Endothelial cell of umbilical vein (primary cell): ENCODE measurements at regions not wholly inside any gene's neighbourhood (a gene's known extent, or its start where the extent isn't known, plus 50 kb on each side); places are given as distances from the start of the nearest gene placed in this dataset.

Source experiments
- BruUV-seq: library from RNA; stranded (reverse); fragments of 400-500 nt; replicated peaks from 2 replicates; lab custom pipeline; 2021; lab: Mats Ljungman, UMichigan
- CTCF ChIA-PET: fragments of 300-600, 350-600 bp; sonication (Branson Sonifier 250); formaldehyde crosslinking; loops from one replicate; lab custom pipeline; 2021; ENCODE audit warnings: antibody characterized with exemption, inconsistent platforms; lab: Charles Lee
- POLR2A ChIA-PET: fragments of 300-600, 350-600 bp; sonication (Branson Sonifier 250); formaldehyde crosslinking; loops from one replicate; lab custom pipeline; 2021; ENCODE audit warnings: antibody characterized with exemption, inconsistent platforms; lab: Charles Lee
- DNase-seq: peaks from one replicate; pipeline ENCODE4 v3.0.0-alpha.2; 2011; ENCODE audit warnings: low read depth, low spot score
- FAIRE-seq: peaks from 2 replicates; lab custom pipeline; 2011; peaks lifted over from hg19 to GRCh38; lab: Jason Lieb, UNC
- H2AFZ ChIP-seq: 2 replicates; pipeline ENCODE4 v1.6.0; 2012; ENCODE audit warnings: low read depth, low read length, control low read depth, inconsistent platforms
- H3K27ac ChIP-seq: 2 replicates; pipeline ENCODE4 v1.5.1; 2011; ENCODE audit warnings: low read depth, mild to moderate bottlenecking, control low read depth, low read length, moderate library complexity; ENCODE audit not compliant: insufficient read depth
- H3K27me3 ChIP-seq, 2 experiments: 2 replicates each; pipeline versions ENCODE4 v1.6.0 to v1.6.1; 2011; ENCODE audit warnings: low read length in 2 of 2, mixed read lengths in 1 of 2; ENCODE audit not compliant: control insufficient read depth in 2 of 2, insufficient read depth in 2 of 2
- H3K36me3 ChIP-seq, 2 experiments: 2 replicates in 1 of 2; 3 replicates in 1 of 2; pipeline ENCODE4 v1.5.1; 2011; ENCODE audit warnings: low read length in 2 of 2, mild to moderate bottlenecking in 1 of 2, moderate library complexity in 1 of 2; ENCODE audit not compliant: control insufficient read depth in 2 of 2, insufficient read depth in 2 of 2; ENCODE audit errors: extremely low read depth in 1 of 2
- H3K4me1 ChIP-seq: 3 replicates; pipeline ENCODE4 v1.5.1; 2011; ENCODE audit warnings: mild to moderate bottlenecking, low read length; ENCODE audit not compliant: control insufficient read depth, insufficient read depth; ENCODE audit errors: extremely low read depth
- H3K4me2 ChIP-seq: 2 replicates; pipeline ENCODE4 v1.6.1; 2011; ENCODE audit warnings: low read length, control low read depth, mixed read lengths; ENCODE audit not compliant: insufficient read depth
- H3K4me3 ChIP-seq, 3 experiments: fragments of 200-600 bp in 1 of 3; sonication (generic), shearing (Covaris generic) in 1 of 3; replicated peaks in 1 of 3; 2 replicates each; pipeline ENCODE4 v1.5.1; 2011 to 2016; ENCODE audit warnings: control low read depth in 3 of 3, low read length in 3 of 3, mild to moderate bottlenecking in 2 of 3, inconsistent platforms in 1 of 3, low read depth in 1 of 3, moderate library complexity in 1 of 3; ENCODE audit not compliant: insufficient read depth in 1 of 3
- H3K79me2 ChIP-seq: 2 replicates; pipeline ENCODE4 v1.6.0; 2012; ENCODE audit warnings: low read length, inconsistent platforms; ENCODE audit not compliant: control insufficient read depth, insufficient read depth
- H3K9ac ChIP-seq: replicated peaks from 2 replicates; pipeline ENCODE3; 2011; ENCODE audit warnings: low read length, control low read depth; ENCODE audit not compliant: insufficient read depth; ENCODE audit errors: extremely low read depth
- H3K9me1 ChIP-seq: replicated peaks from 3 replicates; pipeline ENCODE4 v1.6.0; 2011; ENCODE audit warnings: mild to moderate bottlenecking, low read length; ENCODE audit not compliant: control insufficient read depth, insufficient read depth; ENCODE audit errors: extremely low read depth
- H3K9me3 ChIP-seq: replicated peaks from 2 replicates; pipeline ENCODE4 v1.5.1; 2012; ENCODE audit warnings: low read length, inconsistent platforms; ENCODE audit not compliant: control insufficient read depth, insufficient read depth
- H4K20me1 ChIP-seq: replicated peaks from 2 replicates; pipeline ENCODE3; 2011; ENCODE audit warnings: mild to moderate bottlenecking, low read length; ENCODE audit not compliant: control insufficient read depth, insufficient read depth; ENCODE audit errors: extremely low read depth
- EZH2 ChIP-seq: IDR thresholded peaks from 2 replicates; pipeline ENCODE4 v1.6.1; 2012; ENCODE audit warnings: borderline replicate concordance, low read depth, mild to moderate bottlenecking, moderate library complexity, low read length, inconsistent platforms; ENCODE audit not compliant: severe bottlenecking
- FOS ChIP-seq: IDR thresholded peaks from 2 replicates; pipeline ENCODE4 v1.6.1; 2011; ENCODE audit warnings: mild to moderate bottlenecking, low read length, moderate library complexity, borderline replicate concordance; ENCODE audit not compliant: insufficient read depth
- GATA2 ChIP-seq: IDR thresholded peaks from 2 replicates; pipeline ENCODE4 v1.7.0; 2011; ENCODE audit warnings: low read depth, mild to moderate bottlenecking, moderate library complexity, mixed read lengths, low read length; ENCODE audit not compliant: insufficient read length, insufficient read depth
- JUN ChIP-seq: IDR thresholded peaks from 2 replicates; pipeline ENCODE4 v1.6.1; 2011; ENCODE audit warnings: borderline replicate concordance, low read depth; ENCODE audit not compliant: insufficient read length, insufficient read depth
- MYC ChIP-seq: IDR thresholded peaks from one replicate; pipeline ENCODE4 v1.6.1; 2011; ENCODE audit warnings: mild to moderate bottlenecking, low read depth, low read length
- POLR2A ChIP-seq: IDR thresholded peaks from 2 replicates; pipeline ENCODE4 v1.6.1; 2012; ENCODE audit warnings: low read depth, mild to moderate bottlenecking, control low read depth, low read length
- POLR2AphosphoS5 ChIP-seq: IDR thresholded peaks from 2 replicates; pipeline ENCODE4 v1.6.1; 2012; ENCODE audit warnings: low read depth, mild to moderate bottlenecking, control low read depth, low read length, moderate library complexity; ENCODE audit not compliant: insufficient read depth
- dilution Hi-C: fragments of 300-500 bp; cut with MboI; formaldehyde crosslinking; loops from one replicate; pipeline ENCODE4 v1.15.0; 2019; ENCODE audit warnings: low sequenced_read_pairs; ENCODE audit not compliant: extremely low pct_ligation_motif_present
- intact Hi-C: fragments of 100-400 bp; cut with micrococcal nuclease; formaldehyde crosslinking; loops from one replicate; pipeline ENCODE4 v1.10.0; 2022
- TF ChIP-seq, protein P1 (sequence below): IDR thresholded peaks from 2 replicates; pipeline ENCODE4 v1.6.1; 2011; ENCODE audit not compliant: insufficient read depth, insufficient read length
- TF ChIP-seq, protein P2 (sequence below), 2 donors: IDR thresholded peaks; 1 replicate in 1 of 2; 2 replicates in 1 of 2; pipeline ENCODE4 v1.5.1; 2011; ENCODE audit warnings: low read length in 2 of 2, mild to moderate bottlenecking in 2 of 2, moderate library complexity in 2 of 2, control low read depth in 1 of 2, inconsistent platforms in 1 of 2, low read depth in 1 of 2; ENCODE audit not compliant: insufficient read depth in 1 of 2; ENCODE audit errors: extremely low read depth in 1 of 2

DNA sequence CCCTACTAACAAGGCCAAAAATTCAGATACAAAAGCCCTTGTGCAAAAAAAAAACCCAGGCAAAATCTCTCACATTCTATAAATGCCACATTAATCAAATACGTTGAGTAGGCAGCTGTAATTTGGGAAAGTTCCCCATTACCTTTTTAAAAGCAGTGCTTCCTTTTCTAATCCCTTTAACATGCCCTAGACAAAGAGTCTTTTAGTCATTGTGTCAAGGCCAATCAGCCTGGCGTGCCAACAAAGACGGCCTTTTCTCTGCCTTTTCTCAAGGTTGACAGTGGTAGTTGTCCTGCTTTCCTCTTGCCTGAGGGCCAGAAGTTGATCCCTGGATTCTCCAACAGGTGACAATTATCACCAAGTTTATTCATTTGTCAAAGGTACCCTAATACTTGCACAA lies 62.5 kb upstream of the METAP2 start:
- no peak for FAIRE-seq
- intact Hi-C loops = no loop called here

More for the DNA sequence above, 62.5 kb upstream of the METAP2 start:
- Histone ChIP-seq H4K20me1 (no peaks in the 10 kb centered on the region), H3K36me3 (no peaks in the 10 kb centered on the region), H3K27ac (no peak overlapping the region), H3K27me3 (peaks cover 2 to 4% of the 10 kb centered on the region in 2 experiments), H3K9ac (no peak overlapping the region), H3K4me2 (no peak overlapping the region), H3K9me1 (no peaks in the 10 kb centered on the region), H3K9me3 (no peaks in the 10 kb centered on the region), H3K4me3 (no peak overlapping the region), H3K79me2 (no peaks in the 10 kb centered on the region), H2AFZ (no peak overlapping the region), H3K4me1 (no peaks in the 10 kb centered on the region)
- no TSS peak for BruUV-seq
- TF ChIP-seq EZH2 (no peak), JUN (no peak), POLR2AphosphoS5 (no peak), FOS (no peak), GATA2 (no peak), POLR2A (no peak), MYC (no peak)
- TF ChIP-seq, protein P1, sequence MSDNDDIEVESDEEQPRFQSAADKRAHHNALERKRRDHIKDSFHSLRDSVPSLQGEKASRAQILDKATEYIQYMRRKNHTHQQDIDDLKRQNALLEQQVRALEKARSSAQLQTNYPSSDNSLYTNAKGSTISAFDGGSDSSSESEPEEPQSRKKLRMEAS = no peak
- TF ChIP-seq, protein P2, sequence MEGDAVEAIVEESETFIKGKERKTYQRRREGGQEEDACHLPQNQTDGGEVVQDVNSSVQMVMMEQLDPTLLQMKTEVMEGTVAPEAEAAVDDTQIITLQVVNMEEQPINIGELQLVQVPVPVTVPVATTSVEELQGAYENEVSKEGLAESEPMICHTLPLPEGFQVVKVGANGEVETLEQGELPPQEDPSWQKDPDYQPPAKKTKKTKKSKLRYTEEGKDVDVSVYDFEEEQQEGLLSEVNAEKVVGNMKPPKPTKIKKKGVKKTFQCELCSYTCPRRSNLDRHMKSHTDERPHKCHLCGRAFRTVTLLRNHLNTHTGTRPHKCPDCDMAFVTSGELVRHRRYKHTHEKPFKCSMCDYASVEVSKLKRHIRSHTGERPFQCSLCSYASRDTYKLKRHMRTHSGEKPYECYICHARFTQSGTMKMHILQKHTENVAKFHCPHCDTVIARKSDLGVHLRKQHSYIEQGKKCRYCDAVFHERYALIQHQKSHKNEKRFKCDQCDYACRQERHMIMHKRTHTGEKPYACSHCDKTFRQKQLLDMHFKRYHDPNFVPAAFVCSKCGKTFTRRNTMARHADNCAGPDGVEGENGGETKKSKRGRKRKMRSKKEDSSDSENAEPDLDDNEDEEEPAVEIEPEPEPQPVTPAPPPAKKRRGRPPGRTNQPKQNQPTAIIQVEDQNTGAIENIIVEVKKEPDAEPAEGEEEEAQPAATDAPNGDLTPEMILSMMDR (IDR thresholded peaks at IDR 0.05; ENCODE audit: extremely low read depth in 1 of 2, insufficient read depth in 1 of 2, low read depth in 1 of 2, low read length in 2 of 2) = no peak
- dilution Hi-C loops = no loop called here
- POLR2A ChIA-PET = no interaction called here
- DNase-seq = no peak
- CTCF ChIA-PET = interaction anchor here (1.0 to 1.3 kb wide), 3 partner anchors 12 to 123 kb away, joined by 3 to 4 read pairs (median 4); no protein-coding TSS in a partner anchor
